Fibroblast of pulmonary artery (primary cell): ENCODE measurements at regions not wholly inside any gene's neighbourhood (a gene's known extent, or its start where the extent isn't known, plus 50 kb on each side); places are given as distances from the start of the nearest gene placed in this dataset.

ENCODE experiments used
- DNase-seq: peaks from one replicate; pipeline ENCODE4 v3.0.0-alpha.2; 2010; ENCODE audit warnings: low read depth
- H3K4me3 ChIP-seq: replicated peaks from 2 replicates; pipeline ENCODE4 v1.5.1; 2011; ENCODE audit warnings: low read depth, mild to moderate bottlenecking, control low read depth, low read length, moderate library complexity
- TF ChIP-seq, protein P1 (sequence below): IDR thresholded peaks from 2 replicates; pipeline ENCODE4 v1.5.1; 2011; ENCODE audit warnings: mild to moderate bottlenecking, control low read depth, low read length, inconsistent platforms; ENCODE audit errors: missing control alignments

DNA sequence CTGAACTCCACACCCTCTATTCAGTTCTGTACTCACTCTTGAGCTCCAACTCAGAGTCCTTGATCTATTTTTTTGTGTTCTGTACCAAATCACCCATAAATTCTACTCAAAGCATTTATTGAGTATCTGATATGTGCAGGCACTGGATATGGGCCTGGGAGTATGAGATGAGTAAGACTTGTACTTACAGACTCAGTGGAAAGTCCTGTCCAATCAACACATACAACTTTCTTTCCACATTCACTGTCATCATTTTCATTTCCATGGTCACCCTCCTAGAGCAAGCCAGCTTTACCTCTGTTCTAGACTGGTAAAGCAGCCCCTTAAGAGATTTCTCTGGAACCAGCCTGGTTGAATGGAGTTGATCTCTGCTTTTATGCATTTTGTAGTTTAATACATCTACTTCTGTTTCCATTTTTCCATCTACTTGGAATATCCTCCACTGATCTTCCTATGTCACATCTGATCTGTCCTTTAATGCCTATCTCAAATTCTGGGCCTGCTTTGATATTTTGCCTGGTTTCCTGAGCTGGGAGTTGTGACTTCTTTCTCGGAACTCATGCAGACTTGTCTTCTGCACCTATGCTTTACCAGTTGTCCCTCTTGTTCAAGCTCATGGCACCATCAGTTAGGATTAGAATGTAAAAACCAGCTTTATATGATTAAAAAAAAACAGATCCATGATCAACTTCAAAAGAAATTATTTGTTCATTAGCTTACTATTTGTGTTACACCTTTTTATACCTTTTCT, 96.9 kb upstream of the GLS start:
- DNase-seq, result no peak
- H3K4me3 ChIP-seq, result no peak overlapping the region
- TF ChIP-seq, protein P1, sequence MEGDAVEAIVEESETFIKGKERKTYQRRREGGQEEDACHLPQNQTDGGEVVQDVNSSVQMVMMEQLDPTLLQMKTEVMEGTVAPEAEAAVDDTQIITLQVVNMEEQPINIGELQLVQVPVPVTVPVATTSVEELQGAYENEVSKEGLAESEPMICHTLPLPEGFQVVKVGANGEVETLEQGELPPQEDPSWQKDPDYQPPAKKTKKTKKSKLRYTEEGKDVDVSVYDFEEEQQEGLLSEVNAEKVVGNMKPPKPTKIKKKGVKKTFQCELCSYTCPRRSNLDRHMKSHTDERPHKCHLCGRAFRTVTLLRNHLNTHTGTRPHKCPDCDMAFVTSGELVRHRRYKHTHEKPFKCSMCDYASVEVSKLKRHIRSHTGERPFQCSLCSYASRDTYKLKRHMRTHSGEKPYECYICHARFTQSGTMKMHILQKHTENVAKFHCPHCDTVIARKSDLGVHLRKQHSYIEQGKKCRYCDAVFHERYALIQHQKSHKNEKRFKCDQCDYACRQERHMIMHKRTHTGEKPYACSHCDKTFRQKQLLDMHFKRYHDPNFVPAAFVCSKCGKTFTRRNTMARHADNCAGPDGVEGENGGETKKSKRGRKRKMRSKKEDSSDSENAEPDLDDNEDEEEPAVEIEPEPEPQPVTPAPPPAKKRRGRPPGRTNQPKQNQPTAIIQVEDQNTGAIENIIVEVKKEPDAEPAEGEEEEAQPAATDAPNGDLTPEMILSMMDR, result no peak

DNA sequence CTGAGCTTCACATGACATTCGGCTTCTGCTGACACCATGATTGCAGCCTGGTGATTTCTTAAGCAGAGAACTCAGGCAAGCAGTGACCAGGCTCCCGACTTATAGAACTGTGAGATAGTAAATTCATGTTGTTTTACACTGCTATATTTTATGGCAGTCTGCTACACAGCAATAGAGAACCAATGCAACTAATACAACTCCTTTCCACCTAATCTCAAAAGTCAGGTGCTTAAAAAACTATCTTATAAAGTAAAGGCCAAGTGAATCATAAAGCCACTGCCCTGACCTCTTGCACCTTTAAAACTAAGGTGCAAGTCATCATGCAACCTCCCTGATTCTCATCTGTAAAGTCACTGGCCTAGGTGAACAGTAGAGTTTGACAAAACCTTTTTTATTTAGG, 95.3 kb upstream of the GLS start:
- DNase-seq, result no peak
- H3K4me3 ChIP-seq, result no peak overlapping the region
- TF ChIP-seq, protein P1, result no peak

DNA sequence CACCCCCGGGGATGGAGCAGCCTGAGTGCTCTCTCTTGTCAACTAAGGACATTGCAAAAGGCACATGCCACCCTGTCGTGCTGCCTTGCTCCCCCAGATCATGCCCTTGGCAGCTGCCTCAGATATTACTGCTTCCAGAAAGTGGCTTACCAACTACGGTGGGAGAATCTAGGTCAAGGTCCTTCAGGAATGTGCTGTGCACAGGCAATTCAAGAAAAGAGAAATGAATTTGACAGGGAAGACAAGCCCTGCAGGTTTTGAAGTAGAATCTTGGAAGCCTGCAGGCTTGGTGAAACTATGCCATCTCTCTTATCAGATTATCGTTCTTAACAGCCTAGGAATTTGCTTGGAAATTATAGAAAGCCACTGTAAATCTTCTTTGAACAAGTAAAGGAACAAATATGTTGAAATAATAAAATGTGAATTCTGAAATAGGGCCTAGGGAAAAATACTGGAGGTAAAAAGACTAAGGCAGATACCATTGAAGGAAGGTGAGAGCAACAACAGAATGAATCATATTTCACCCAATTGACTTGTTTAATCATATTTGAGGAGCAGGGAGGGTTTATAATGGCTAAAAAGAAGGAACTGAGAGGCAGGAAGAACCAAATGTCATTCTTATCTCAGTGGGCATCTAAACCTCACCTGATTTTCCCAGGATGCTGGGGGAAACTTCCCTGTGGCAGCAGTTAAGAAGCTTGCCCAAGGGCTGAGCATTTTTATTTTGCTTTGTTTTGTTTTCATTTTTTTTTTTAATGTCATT, 94.0 kb upstream of the GLS start:
- TF ChIP-seq, protein P1, result no peak
- no peak overlapping the region for H3K4me3 ChIP-seq
- DNase-seq, result no peak

- TF ChIP-seq, protein P1, result no peak
- H3K4me3 ChIP-seq, result no peak overlapping the region
- DNase-seq, result no peak
These were observed 92.8 kb upstream of the GLS start for GRCh38 chr2:190787743-190788235.

DNA sequence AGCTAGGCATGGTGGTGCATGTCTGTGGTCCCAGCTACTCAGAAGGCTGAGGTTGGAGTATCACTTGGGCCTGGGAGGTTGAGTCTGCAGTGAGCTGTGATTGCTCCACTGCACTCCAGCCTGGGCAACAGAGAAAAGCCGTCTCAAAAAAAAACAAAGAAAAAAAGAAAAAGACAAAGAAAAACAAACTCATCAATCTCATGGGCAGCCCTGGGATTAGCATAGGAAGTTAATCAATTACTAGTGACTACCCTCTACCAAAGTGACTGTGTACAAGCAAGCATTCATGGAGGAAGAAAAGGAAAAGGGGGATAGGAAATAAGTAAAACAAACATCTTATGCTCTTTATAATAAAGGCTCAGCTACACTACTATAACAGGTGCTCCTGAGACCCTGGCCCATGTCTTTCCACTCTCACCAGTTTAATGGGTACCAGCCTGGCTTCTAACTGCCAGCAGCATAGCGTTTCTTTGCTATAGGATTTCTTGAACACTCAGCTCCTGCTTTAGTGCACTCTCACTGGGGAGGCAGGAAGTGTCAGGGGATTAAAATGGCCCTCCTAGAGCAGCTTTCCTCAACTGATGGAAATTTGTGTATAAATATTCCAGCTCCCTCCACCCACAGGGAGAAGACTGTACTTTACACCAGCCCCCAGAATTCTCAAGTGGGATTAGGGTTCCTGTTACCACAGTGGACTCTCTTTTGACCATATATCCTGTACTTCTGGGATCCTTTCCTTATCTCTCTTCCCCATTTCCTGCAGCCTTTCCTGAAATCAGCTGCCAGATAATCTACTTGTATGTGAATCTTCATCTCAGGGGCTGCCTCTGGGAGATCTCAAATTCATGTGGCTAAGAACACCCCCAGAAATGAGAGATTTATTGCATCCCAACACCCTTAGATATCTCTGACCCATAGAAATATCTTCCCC, 91.3 kb upstream of the GLS start:
- H3K4me3 ChIP-seq, result no peak overlapping the region

More for the DNA sequence above, 91.3 kb upstream of the GLS start:
- no peak for DNase-seq
- TF ChIP-seq, protein P1, result no peak
